NCI-H1105 (cell line): ENCODE measurements at regions not wholly inside any gene's neighbourhood (a gene's known extent, or its start where the extent isn't known, plus 50 kb on each side); places are given as distances from the start of the nearest gene placed in this dataset.
"Not testable (repeated sequence)": the region's sequence is repeated elsewhere in the genome, so short reads cannot be mapped to it uniquely, and the experiment has no call there.

Source experiments
- DNase-seq: peaks from one replicate; lab custom pipeline; 2025; lab: John Stamatoyannopoulos, UW

DNA sequence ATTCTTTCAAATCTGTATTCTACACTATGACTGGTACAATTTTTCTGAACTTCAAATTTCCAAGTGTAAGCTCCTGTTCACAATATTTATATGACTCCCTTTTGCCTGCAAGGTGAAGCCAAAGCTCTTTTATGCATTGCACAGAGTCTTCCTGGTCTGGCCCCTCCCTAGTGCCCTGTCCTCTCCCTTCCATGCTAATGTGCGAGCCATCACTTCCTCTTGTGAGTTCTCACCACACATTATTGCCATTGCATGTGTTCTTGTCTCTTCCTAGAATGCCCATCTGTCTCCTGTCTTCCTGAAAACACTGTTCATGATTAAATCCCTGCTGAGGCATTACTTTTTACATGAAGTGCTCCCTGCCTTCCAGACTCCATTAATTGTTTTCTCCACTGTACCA is 169.9 kb downstream of the MC4R start:
- DNase-seq, result no peak

DNA sequence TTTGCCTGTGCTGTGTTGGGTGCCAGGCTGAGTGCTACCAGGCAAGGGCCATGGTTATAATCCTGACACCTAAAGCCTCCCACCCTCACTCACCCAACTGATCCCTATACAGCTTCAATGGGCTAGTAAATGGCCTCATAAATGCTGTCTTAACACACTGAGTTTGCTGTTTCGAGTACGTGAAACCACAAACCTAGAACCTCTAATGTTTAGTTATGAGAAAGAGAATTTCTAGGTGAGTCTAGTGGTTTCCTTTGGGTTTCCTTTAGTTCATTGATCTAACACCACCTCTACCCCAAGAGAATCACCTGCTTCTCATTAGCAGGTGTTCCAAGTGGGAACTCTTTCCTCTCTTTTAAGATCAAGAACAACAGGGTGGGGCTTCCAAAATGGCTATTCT is 172.0 kb downstream of the MC4R start:
- no peak for DNase-seq

DNA sequence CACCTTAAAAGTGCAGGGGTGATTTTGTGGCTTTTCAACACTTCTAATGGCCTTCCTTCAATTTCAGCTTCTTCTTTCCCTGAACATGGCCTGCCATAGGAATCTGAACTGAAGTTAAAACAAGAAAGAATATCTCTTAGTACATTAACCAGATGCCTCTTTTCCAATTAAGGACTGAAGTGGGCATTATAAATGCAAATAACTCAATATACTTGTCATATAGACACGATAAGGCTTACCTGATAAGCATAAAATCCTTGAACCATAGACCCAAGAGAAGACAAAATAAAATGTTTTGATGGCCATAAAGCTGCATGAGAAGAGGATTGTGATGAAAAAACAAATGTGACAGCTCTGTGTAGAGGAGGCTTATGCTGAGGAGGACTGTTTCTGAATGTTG is 173.1 kb downstream of the MC4R start:
- DNase-seq, result no peak

DNA sequence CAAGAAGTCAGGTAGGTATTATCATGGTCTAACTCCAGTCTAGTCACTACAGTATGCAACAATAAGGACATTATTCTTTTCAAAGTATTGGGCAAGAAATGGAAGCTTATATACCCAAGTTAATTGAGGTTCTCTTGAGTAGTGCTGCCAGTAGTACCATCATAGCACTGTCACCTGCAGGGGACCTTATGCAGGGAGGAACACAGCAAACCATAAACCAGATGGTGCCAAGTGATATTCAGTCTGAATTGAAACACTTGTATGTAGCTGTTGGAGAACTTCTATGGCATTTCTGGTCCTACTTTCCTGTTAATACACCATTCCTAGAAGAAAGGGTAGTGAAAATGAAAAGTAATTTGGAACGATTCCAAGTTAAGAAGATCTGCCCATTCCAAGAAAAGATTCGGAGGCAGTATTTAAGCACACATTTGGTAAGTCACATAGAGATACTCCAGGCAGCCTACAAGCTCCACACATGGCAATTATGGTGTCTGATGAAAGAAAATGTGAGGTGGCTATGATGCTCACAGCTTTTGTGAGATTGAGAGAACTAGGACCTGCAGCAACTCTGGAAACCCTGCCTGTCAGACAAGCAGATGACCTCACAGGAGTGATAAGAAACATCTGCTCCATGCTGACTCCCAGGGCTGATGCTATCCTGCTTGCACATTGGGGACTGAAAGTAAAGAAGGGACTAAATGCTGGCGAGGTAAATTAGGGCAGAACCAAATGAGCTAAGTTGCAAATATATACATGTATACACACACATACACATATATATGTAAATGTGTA is 174.7 kb downstream of the MC4R start:
- no peak for DNase-seq

DNA sequence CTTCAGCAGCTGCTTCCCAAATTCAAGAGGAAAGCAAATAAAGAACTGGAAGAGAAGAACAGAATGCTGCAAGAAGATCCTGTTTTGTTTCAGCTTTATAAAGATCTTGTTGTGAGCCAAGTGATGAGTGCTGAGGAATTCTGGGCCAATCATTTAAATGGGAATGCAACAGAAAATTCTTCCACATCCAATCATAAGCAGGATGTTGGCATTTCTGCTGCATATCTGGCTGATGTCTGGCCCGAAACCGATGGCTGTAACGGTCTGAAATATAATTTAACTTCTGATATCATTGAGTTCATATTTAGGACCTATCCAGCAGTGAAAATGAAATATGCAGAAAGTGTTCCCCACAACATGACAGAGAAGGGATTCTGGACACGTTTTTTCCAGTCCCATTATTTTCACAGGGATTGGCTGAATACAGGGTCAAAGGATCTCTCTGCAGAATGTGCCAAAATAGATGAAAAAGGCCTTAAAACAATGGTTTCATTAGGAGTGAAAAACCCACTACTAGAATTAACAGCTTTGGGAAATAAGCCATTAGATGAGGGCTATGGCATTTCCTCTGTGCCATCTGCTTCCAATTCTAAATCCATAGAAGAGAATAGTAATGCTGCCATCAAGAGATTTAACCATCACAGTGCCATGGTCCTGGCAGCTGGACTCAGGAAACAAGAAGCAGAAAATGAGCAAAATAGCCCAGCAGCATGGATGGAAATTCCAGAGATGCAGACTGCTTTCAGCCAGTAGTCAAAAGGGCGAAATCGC is 175.6 kb downstream of the MC4R start:
- DNase-seq, result no peak

DNA sequence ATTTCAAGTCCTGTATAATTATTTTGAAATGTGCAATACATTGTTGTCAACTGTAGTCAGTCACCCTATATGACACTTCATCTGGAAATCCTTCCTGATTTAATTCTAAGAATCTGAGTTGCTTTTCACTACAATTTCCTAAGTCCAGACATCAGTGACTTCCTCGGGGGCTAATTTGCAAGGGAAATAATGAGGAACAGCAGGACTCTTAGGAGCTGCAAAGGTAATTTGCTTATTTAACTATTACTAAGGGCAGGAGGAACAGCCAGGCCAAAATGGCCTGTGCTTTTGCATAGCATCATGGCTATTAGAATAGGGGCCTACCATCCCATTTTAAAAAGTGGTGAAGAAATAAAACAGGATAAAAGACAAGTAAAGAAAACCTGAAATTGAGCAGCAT is 178.8 kb downstream of the MC4R start:
- no peak for DNase-seq

DNA sequence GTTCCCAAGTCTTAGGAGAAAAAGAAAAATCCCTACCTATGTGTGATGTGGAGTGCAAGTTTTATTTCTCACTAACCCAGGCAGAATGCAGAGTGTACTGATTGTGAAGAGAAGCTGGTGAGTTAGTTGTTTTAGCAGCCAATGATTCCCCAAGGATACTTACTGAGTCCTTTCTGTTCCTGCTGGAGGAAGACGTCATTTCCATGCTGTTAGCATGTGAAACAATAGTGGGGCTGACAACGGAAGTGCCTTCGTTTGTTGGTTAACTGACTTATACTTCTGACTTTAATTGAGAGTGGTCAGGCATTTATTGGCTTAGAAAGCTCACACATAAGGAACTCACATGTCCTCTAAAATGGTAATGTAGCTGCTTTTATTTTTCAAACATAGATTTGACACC is 180.6 kb downstream of the MC4R start:
- DNase-seq, result no peak

DNA sequence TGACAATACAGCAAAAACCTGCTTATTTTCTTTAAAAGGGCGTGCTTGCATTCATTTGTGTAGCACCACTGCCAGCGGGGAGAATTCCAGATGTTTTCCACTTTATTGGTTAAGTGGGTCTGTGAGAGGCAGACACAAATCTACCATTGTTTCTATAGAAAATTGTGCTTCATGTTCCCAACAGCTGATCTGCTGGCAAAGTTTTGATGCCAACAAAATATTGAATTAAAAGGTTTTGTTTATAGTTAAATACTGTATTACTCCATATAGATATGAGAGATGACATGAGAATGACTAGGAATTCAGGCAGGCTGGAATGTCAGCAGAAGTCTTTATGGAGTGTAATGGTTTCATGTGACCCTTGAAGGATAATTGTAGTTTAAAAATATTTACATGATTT is 182.7 kb downstream of the MC4R start:
- DNase-seq, result no peak

DNA sequence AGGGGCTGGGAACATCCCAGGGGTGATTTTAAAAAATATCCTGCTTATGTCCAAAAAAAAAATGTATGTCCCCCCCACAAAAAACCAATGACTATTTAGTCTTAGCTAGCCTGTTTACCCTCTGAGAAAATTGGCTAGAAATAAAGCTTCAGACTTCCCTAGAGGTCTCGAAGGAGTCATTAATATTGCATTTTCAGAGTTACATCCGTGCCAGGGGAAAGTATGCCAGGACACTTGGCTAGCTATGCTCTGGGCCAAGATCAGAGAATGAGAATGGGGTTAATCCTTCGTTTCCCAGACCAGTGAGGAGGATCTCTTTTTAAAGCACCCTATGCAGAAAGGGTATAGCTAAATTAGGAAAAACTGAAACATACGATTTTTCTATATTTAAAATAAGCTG is 183.6 kb downstream of the MC4R start:
- no peak for DNase-seq

DNA sequence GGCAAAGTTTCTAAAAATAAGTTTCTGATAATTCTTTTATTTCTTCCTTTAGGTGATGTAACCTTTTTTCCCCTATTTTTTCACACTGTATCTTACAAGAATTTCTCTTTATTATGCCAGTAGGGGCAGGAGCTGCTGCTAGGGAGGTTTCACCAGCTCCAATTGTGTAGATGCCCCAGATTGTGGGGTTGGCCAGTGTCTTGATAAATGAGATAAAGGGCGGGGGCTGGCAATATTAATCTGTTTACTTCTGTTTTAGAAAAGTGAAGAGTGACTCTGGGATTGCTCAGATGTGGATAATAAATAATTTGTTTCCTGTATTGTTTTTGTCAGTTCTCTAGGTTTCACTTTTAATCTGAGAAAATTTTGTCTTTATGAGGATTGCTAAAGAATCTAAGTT is 190.4 kb downstream of the MC4R start:
- no peak for DNase-seq

DNA sequence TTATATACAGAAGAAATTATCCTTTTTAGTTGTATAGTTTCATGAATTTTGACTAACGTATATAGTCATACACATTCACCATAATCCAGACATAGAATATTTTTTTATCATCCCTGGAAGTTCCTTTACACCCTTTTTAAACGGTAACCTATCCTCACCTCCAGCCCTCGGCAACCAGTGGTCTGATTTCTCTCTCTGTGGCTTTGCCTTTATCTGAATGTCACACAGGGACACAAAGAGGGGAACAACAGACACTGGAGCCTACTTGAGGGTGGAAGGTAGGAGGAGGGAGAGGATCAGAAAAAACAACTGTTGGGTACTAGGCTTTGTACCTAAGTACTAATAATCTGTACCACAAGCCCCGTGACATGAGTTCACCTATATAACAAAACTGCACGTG is 191.9 kb downstream of the MC4R start:
- no peak for DNase-seq

DNA sequence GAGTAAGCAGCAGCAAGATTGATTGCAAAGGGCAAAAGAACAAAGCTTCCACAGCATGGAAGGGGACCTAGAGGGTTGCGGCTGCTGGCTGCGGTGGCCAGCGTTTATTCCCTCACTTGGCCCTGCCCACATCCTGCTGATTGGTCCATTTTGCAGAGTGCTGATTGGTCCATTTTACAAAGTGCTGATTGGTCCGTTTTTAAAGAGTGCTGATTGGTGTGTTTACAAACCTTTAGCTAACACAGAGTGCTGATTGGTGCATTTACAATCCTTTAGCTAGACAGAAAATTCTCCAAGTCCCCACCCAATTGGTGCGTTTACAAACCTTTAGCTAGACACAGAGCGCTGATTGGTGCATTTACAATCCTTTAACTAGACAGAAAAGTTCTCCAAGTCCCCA is 194.4 kb downstream of the MC4R start:
- not testable (repeated sequence) for DNase-seq

DNA sequence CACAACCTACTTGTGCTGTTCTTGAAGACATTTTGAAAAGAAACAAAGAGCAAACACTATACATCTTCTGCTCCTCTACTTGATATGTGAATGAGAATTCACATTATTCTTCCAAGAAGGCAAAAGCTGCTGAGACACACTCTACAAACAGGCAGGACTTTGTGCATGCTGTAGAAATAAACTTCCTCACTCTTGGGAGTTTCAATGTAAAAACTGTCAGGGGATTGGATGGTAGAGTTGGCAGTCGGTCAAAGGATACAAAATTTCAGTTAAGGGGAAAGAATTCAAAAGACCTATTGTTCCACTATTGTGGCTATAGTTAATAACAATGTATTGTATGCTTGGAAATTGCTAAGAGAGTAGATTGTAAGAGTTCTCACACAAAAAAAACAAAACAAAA is 196.3 kb downstream of the MC4R start:
- DNase-seq, result no peak

DNA sequence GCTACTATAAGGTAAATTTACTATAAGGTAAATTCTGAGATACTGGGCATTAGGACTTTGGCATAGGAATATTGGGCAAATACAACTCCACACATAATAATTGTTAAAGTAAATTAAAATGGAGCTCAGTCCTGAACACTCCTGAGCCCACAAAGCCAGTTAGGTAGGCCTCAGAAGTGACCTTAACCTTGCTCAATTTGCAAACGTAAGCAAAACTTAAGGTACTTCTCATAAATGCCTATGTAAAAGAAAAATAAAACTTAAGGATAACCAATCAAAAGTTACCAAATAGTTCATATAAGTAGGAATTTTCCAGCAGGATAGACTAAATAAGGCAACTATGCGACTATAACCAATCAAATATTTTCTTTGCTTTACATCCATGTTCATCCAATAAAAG is 197.7 kb downstream of the MC4R start:
- DNase-seq, result no peak

DNA sequence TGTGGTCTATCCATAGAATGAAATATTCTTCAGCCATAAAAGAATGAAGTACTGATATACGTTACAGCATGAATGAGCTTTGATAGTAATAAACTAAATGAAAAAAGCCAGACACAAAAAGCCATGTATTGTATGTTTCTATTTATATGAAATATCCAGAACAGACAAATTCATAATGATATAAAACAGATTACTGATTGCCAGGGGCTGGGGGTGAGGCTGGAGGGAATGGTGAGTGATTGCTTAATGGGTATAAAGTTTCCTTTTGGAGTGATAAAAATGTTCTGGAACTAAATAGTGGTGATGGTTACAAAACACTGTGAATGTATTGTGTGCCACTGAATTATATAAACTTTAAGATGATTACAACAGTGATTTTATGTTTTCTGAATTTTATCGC is 200.5 kb downstream of the MC4R start:
- no peak for DNase-seq

DNA sequence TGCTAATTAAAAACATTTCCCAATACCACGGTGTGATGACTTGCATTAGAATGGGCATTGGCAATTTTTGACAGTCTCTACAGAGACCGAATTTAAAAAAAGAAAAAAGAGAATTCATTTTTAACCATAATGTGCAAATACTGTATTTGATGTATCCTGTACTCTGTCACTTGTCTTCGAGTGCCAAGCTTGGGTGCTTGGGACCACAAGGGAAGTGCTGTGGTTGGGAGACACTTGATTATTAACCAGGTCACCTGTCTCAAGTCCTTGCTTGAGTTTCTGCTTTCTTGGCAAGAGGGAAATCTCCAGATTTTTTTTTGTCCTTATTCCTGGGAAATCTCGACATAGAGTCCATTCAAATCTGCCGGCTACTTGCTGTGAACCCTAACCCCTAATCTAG is 209.0 kb downstream of the MC4R start:
- no peak for DNase-seq

DNA sequence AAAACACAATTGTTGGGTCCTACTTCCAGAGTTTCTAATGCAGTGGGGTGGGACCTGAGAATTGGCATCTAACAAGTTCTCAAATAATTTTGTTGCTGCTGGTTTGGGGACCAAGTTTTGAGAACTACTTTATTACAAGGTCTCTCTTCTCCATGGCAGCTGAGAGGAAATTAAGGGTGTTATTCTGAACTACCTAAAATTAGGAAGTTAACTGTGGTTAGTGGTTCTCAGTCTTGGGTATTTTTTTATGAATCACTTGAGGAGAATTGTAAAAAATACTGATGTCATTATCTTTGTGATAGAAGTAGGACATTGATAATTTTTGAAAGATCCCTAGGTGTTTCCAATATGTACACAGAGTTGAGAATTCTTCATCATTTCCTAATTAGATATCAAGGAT is 210.2 kb downstream of the MC4R start:
- DNase-seq, result no peak

DNA sequence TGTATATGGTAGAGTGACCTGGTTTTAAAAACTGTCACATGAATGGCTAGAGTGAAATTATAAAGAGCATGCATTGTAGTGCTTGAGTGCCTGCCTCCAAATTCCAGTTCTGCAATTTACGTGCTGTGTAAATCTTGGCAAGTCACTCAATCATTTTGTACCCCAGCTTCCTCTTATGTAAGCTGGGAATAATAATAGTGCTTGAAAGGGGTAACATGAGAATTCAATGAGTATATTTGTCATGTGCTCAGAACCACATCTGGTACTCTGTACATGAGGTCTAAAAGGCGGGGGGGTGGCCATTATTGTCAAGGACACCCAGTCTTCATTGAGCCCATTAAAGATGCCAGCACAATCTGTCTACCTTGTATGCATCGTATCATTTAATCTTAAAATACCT is 214.8 kb downstream of the MC4R start:
- DNase-seq, result no peak

DNA sequence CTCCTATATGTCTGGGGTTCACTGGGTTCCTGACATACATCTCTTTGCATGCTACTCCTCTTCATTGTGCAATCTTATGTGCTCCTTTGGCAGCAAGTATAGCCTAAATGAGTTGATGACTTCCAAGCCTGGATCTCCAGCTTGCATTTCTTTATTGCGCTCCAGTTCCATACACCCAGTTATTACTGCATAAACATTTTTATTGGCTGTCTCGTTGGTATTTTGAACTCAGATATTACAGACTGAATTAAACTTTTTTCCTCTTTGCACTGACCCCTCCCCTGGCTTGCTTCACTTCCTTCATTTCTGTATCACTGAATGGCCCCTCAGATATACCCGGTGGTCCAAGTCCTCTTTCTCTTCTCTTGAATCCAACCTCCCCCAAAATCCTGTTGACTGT is 219.2 kb downstream of the MC4R start:
- DNase-seq, result no peak

DNA sequence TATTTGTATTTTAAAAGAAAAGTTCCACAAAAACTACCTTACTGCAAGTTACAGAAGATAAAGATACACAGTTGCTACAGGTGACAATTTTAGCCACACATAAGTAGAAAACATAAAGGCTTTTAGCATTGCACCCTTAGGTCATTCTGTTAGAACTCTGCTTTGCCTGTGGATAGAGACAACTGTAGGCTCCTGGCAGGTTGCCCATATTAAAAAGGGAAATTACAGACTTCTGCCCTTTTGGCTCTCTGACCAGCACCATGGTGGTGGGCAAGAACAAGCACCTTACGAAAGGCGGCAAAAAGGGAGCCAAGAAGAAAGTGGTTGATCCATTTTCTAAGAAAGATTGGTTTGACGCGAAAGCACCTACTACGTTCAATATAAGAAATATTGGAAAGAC is 223.3 kb downstream of the MC4R start:
- DNase-seq, result no peak

DNA sequence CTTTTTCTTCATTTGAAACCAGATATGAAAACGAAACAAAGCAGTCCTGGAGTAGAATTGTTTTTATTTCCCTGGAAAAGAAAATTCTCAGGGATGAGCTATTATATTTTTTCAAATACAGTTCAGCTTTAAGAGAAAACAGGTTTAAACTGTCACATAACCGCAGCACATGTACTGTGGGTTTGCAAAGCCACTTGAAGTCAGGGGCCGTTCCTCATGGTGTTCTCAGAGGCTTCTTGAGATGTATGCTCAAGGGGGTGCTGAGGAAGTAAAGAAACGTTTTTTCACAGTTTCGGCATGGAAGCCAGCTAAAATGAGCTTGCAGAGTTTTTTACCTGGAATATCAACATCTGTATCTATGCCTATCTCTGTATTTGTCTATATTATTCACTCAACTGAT is 225.3 kb downstream of the MC4R start:
- no peak for DNase-seq

DNA sequence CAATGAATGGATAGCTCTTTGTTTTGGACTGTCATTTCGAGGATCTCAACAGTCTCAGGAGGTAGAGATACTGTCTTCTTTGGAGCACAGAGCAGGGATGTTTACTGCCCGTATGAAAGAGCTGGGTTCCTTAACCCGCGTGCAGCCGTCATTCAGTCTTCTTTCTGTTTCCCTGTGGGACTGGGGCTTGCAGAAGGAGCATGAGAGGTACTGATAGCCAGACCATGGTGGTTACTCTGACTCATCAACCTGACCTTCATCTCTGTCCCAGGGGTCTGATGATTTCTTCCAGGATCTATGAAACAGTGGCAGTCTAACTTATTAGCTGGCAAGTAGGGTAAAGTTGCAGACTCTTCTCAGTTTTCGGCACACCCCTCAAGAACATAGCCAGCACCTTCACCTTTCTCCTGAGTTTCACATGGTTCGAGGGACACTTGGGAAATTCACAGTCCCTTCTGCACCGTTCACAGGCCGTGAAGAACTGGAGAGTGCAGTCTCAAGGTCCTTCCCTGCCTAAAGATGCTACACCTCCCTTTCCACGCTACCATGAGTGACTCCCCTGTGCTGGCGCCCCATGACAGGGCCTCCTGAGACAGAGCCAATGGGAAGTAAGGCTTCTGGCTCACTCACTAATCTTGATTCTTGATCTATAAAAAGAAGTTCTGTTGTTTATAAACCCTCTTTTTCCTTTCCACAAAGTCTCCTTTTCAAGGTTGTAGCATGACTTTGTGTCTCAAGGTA is 226.2 kb downstream of the MC4R start:
- no peak for DNase-seq

DNA sequence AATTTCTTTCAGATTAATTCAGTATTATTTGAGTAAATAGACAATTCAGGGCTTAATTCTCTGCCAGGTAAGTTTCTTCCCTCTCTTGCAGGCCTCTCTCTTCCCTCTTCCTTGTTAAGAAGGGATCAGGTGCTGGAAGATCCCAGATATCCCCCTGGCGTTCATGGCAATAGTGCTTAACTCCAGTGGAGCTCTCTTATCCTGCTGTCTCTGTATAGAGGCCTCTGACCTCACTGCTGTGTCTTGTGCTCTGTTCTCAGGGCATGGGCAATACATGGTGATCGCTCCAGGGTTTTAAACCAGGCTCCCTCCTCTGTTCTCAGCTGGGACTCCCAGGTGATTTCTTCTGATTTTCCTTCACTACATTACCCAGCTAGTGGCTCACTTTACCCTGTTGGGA is 226.8 kb downstream of the MC4R start:
- DNase-seq, result no peak
